Activated effector memory CD4-positive, alpha-beta T cell treated with anti-CD3 and anti-CD28 coated beads, Interleukin-2, amount 50 U/mL, for 16 hours (primary cell): ENCODE measurements at regions not wholly inside any gene's neighbourhood (a gene's known extent, or its start where the extent isn't known, plus 50 kb on each side); places are given as distances from the start of the nearest gene placed in this dataset.
"Not testable (repeated sequence)": the region's sequence is repeated elsewhere in the genome, so short reads cannot be mapped to it uniquely, and the experiment has no call there.

ENCODE experiments used
- DNase-seq: peaks from one replicate; pipeline ENCODE4 v3.0.0-alpha.2; 2020

GRCh38 chr3:5707794-5708193, 520.3 kb downstream of the EDEM1 start:
- DNase-seq = no peak

- DNase-seq = no peak
Observed at GRCh38 chr3:5709714-5710113, 522.2 kb downstream of the EDEM1 start.

- DNase-seq = no peak
Observed at GRCh38 chr3:5710718-5711117, 523.2 kb downstream of the EDEM1 start.

DNA sequence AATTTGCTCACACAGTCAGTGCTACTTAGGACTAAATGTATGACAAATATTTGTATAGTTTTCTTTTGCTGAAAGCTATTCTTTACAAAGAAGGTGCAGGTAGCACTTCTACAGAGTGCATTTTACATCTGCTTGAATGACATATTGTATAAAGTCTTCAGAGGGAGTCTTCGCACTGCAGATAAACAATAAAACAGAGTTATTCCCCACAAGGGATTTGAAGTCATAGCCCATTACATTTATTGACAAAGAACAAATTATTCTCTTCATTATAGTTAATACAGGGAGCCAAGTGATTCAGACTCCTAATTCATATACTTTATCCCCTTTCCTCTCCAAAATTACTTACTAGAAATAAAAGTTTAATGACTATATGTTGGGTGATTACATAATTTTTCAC, 529.7 kb downstream of the EDEM1 start:
- DNase-seq = no peak

DNA sequence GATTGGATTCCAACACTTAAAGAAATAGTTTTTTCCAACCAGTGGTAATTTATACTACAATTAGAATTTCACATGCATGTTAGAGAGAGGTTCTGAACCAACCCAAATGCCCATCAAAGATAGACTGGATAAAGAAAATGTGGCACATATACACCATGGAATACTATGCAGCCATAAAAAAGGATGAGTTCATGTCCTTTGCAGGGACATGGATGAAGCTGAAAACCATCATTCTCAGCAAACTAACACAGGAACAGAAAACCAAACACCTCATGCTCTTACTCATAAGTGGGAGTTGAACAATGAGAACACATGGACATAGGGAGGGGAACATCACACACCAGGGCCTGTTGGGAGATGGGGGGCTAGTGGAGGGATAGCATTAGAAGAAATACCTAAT, 532.2 kb downstream of the EDEM1 start:
- DNase-seq = not testable (repeated sequence)

DNA sequence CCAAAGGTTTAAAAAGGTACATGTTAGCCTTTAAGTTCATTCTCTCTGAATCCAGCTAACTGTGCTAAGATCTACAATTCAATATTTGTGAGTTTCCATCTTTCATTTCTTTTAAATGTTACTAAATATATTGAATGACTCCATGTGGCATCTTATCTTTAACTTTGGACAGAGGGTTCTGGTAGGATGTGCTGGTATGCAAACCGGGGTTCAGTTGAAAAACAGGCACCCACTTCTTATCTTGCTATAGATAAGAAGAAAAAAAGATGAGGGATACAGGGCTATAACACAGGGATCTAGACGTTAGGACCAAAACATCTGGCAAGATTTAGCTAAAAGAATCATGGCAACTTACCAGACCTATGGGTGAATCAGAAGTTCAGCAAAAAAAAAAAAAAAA, 538.3 kb downstream of the EDEM1 start:
- no peak for DNase-seq

DNA sequence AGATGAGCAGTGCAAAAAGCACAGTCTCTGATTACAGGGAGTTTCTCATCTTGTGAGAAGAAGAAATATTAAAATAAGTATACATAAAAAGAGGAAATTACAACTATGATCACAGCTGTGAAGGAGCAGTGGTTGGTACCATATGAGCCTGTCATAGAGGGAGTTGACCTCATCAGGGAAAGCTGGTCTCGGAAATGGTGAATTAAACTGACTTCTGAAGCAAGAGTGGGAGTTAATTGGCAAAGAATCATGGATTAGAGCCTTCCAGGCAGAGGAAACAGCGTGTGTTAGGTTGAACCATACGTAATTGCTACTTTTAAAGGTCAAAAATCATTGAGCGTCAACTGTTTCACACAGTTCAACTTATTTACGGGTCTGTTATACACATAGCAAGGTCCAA, 539.1 kb downstream of the EDEM1 start:
- DNase-seq = no peak

- DNase-seq = no peak
Observed at GRCh38 chr3:5727743-5728484, 540.4 kb downstream of the EDEM1 start.

DNA sequence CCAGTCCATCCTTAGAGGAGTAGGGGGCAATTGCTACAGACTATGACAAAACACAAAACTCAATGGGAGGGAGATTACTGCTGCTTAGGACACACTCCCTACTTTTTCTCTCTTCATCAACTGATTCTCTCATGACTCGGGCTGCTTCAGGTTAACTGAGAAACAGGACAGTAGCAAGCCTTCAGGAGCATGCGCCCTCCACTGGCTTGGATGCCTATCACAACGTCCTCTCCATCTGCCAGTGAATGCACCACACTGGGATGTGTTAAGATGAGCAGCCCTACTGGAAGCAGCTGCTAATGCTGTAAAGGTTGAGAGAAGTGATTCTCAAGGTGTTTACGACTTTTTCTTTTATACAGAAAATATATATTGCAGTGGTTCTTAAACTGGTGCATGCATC, 542.3 kb downstream of the EDEM1 start:
- no peak for DNase-seq

- DNase-seq = no peak
Observed at GRCh38 chr3:5731100-5731499, 543.6 kb downstream of the EDEM1 start.

GRCh38 chr3:5732081-5732480, 544.6 kb downstream of the EDEM1 start:
- DNase-seq = no peak

DNA sequence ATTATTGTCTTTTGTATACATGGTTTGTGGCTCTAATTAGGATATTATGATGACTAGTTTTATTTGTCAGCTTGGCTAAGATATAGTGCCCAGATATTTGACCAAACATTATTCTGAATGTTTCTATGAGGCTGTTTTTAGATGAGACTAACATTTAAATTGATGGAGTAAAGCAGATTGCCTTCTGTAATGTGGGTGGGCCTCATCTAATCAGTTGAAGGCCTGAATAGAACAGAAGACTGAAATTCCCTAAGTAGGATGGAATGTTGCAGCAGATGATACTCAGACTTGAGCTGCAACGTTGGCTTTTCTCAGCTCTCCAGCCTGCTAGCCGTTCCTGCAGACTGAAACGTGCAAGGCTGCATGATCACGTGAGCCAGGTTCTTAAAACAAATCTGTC, 546.5 kb downstream of the EDEM1 start:
- DNase-seq = no peak

- DNase-seq = no peak
Observed at GRCh38 chr3:5735896-5736295, 548.4 kb downstream of the EDEM1 start.

DNA sequence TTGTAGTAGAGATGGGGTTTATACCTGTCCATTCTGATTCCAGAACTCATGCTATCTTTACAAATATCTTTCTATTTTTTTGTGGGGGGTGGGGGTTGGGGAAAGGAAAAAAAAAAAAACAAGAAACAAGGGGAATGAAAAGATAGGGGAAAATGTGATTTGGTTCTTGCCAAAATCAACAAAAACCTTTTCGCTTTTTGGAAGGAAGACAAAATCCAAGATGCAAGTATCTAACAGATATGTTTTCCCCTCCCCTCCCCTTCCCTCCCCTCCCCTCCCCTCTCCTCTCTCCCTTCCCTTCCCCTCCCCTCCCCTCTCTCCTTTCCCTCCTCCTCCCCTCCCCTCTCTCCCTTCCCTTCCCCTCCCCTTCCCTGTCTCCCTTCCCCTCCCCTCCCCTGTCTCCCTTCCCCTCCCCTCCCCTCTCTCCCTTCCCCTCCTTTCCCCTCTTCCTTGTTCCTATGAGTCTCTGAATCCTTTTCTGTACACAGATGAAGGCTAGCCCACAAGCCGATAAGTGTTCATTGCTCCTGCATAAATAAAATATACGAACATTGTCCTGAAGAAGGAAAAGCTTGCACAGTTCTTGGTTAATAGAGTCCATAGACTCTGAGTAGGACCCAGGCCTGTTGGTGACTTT, 551.9 kb downstream of the EDEM1 start:
- no peak for DNase-seq

GRCh38 chr3:5739949-5740348, 552.4 kb downstream of the EDEM1 start:
- DNase-seq = no peak

DNA sequence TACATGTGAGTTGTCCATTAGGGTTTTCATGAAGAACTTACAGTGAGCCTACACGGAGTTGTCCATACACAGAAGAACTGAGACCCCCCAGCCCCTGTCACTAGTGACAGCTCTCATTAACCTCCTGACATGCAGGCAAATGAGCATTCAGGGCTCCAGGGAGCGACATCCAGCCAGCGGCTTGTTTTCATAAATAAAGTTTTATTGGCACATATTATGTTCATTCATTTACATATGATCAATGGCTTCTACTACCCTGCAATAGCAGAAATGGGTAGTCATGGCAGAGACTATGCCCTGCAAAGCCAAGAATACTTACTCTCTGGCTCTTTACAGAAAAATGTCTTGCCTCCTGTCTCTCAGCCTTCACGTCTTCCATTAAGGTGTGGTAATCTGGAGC, 553.5 kb downstream of the EDEM1 start:
- no peak for DNase-seq

GRCh38 chr3:5750091-5750490, 562.6 kb downstream of the EDEM1 start:
- DNase-seq = no peak

DNA sequence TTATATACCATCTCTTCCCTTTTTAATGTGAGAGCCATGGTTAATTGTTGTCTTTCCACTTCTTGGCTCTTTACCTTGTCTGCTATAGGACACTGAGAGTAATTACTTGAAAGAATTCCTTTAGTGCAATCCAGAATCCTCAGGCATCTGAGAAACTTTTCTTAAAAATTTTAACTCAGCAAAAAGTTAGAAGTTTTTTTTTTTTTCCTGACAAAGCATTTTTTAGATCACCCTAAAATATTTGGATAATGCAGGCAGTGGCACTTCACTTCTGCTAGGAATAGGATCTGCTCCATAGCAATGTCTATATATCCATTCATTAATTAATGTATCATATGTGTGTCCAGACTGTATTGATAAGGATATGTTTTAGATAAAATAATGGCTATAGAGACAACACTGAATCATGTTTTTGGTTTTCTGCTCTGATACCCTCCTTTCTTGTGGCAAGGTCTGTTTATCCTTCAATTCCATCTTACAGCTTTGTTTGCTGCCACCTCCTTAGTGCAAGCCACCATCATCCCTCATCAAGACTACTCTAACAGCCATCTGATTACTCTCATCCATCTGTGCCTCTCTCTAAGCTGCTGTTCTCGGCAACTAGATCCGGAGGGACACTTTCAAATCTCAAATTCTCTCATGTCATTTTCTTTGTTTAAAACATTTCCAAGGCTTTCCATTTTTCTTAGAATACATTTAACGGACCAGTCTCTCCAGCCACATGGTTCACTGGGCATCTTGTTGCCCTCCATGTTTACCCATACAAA, 563.5 kb downstream of the EDEM1 start:
- no peak for DNase-seq

GRCh38 chr3:5754602-5755001, 567.1 kb downstream of the EDEM1 start:
- DNase-seq = no peak

DNA sequence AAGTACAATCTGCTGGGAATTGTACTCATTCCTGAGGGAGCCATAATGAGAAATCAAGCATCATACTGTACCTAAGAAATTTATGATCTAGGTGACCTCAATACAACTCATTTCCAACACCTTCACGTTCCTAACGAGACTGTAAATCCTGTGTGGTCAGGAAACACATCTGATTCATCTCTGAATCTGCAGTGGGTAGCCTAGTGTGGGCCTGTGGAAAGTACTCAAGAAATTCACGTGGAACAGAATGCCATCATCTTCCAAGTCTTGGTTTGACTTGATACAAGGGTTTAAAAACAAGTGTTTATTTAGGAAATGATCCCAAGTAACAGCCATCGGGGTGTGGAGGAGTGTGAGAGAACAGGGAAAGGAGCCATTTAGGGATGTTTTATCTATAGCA, 568.9 kb downstream of the EDEM1 start:
- DNase-seq = no peak

- DNase-seq = no peak
Observed at GRCh38 chr3:5757213-5757804, 569.8 kb downstream of the EDEM1 start.

DNA sequence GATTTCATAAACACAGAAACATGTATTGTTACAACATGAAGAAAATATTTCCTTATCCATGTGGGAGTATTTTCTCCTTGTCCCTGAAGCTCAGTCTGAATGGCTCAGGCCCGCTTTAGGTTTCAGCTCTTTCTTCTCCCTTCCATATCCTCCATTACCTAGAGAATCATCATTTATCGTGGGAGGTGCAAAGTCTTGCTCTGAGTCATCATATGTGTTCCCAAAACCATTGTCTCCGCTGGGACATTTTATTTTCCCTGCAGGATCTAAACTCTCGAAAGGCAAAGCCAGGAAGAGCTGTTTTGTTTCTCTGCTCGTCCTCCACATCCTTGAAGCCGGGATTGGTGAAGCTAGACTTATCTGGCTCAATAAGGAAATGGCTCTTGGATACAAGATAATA, 571.2 kb downstream of the EDEM1 start:
- DNase-seq = no peak

DNA sequence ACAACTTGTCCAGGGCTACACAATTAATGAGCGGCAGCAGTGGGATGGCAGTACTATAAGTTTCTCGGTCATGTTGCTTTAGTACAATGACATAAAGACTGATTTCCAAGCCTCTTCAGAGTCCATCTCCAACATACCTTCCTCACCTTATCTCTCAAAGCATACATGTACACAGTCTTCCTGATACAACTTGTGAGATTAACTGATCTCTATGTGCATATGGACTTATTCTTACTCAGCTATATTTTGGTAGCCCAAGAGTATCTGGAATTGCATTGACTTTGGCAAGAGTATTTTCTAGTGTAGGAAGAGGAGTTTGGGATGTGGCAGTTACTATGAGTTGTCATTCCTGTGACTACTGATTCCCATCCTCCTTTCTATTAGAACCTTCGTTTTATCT, 575.0 kb downstream of the EDEM1 start:
- no peak for DNase-seq

DNA sequence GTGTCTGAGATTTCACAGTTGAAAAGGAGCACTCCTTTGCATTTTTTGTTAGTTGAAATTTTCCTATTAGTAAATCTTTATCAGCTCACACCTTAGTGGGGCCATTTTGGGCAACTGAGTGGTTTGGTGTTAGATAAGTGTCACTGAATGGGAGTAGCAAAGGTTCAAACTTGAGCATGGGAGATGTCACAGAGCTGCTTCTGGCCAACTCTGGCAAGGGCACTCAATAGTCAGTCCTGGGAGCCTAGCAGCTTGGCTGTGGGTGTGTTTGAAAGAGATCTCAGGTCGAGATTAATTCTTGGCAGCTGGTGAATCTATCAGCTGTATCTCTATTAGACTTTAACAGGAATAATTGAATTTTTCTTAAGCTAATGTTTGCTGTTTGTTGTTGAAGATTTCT, 579.3 kb downstream of the EDEM1 start:
- DNase-seq = no peak
